Stimulated activated CD8-positive, alpha-beta memory T cell treated with anti-CD3 and anti-CD28 coated beads, Interleukin-4, amount 100 ng/mL, for 4 hours (primary cell): ENCODE measurements at regions not wholly inside any gene's neighbourhood (a gene's known extent, or its start where the extent isn't known, plus 50 kb on each side); places are given as distances from the start of the nearest gene placed in this dataset.
"Not testable (repeated sequence)": the region's sequence is repeated elsewhere in the genome, so short reads cannot be mapped to it uniquely, and the experiment has no call there.

Experiments used
- DNase-seq, 2 donors: peaks; one replicate each; pipeline ENCODE4 v3.0.0-alpha.2; 2020; ENCODE audit warnings: low read depth in 2 of 2, low spot score in 1 of 2

DNA sequence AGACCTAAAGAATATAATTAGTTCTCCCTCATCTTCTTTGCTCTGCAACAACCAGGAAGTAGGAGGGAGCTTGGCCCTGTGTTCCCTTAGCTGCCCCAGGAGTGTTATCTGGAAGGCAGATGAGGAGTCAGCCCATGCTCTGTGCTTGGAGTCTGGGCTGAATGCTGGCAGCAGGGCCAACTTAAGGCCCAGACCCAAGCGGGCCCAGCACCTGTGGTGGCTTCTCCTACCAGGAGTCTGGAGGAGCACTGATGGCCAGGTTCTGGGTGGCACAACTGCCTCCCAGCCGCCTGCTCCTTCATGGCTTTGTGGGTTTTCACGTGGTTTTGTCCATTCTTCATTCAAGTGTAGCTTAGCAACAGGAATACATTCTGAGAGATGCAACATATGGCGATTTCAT is 1910.7 kb upstream of the LRRTM1 start:
- no peak for DNase-seq

DNA sequence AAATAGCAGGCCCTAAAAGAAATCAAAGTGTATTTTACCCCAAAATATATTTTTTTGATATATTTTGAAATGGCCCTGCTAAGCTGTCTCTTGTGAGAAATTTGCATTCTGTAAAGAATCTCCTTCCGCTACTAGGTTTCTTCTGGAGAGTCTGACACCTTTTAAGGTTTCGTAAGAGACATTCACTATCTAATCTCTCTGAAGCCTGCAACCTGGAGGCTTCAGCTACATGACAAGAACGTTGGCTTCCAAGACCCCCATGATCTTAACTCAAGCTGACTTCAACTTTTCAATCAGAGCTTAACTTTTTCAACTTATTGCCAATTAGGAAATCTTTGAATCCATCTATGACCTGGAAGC is 1894.9 kb upstream of the LRRTM1 start:
- DNase-seq: no peak

GRCh38 chr2:82198809-82199492 is 1894.4 kb upstream of the LRRTM1 start:
- DNase-seq: no peak

DNA sequence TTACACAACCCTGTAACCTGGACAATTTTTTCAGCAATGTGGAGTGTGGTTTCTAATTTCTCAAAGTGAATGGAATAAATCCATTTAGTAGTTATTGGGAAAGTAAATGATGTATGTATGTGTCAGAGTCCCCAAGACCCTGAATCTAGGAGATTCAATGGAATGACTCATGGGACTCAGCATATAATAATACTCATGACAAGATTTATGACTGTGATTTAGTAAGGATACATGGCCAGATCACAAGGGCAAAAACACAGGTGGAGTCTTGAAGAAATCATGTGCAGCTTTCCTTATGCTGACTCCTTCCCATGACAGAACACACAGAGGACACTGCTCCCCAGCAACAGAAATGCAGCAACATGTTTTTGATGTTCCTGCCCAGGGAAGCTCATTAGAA is 1877.7 kb upstream of the LRRTM1 start:
- no peak for DNase-seq

- not testable (repeated sequence) for DNase-seq
Measured at GRCh38 chr2:82175210-82175609, 1870.7 kb upstream of the LRRTM1 start.

GRCh38 chr2:82172483-82172882 is 1867.9 kb upstream of the LRRTM1 start:
- DNase-seq: no peak

GRCh38 chr2:82169379-82169778 is 1864.8 kb upstream of the LRRTM1 start:
- DNase-seq: no peak

- DNase-seq: no peak
Measured at GRCh38 chr2:82165377-82165776, 1860.8 kb upstream of the LRRTM1 start.

DNA sequence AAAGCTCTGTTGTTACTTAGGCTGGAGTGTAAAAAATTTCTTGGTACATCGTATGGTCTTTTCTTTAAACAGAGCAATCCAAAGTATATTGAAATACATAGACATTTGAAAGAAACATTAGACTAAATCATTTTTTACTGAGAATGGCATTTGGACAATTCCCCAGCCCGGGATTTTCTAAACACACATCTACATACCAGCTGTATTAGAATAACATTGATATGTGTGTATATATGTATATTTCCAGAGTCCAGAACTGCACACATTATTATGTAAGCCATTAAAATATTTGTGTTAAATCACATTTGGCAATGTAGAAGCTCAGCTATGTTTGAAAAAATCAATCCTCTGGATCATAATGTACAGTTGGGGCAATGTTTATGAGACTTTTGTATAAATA is 1853.6 kb upstream of the LRRTM1 start:
- no peak for DNase-seq

- no peak for DNase-seq
Measured at GRCh38 chr2:82155469-82155868, 1850.9 kb upstream of the LRRTM1 start.

DNA sequence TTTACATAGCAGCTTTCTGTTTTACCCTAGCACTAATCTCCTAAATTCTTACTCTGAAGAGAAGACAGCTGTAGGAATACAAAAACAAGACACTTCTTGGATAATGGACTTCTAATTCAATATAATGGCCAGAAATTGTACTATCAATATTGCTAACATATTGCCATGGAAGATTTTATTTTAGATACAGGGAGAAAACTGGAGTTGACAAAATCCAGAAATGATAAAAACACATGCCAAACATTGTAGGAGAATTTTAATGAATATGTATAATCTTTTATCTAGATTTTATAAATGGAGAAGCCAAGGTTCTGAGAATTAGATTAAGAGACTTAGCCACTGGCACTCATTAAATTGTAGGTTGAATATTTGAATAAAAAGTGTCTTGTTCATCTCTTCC is 1838.8 kb upstream of the LRRTM1 start:
- no peak for DNase-seq

GRCh38 chr2:82139979-82140611 is 1835.5 kb upstream of the LRRTM1 start:
- DNase-seq: no peak

DNA sequence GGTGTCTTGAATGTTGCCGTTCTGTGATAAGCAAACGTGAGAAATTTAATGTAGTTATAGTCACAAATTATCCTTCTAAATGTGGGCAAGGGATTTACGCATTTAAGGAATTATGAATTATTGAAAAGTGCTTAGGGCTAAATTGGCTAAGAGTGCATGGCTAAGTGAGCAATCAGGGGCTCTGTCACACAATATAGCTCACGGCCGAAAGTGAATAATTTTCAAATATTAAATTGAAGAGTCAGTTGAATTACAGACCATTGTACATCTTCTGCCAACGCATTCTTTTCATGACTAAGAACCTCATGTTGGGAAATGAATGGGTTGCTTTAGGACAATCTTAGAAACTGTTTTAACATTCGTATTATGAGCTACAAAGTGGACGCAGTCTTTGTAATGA is 1832.9 kb upstream of the LRRTM1 start:
- no peak for DNase-seq

GRCh38 chr2:82128051-82128450 is 1823.5 kb upstream of the LRRTM1 start:
- DNase-seq: no peak

DNA sequence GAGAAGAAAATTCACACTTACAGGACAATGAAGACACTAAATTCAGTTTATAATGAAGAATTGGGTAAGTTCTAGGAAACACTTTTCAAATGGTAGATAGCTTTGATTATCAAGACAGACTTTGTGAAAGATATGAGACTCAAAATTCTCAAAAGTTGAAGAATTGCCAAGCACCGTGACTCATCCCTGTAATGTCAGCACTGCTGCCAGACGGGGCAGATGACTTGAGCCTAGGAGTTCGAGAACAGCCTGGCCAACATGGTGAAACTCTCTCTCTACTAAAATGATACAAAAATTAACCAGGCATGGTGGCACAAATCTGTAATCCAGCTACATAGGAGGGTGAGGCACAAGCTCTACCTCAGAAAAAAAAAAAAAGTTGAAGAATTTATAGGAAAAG is 1820.1 kb upstream of the LRRTM1 start:
- DNase-seq: no peak

GRCh38 chr2:82120654-82121053 is 1816.1 kb upstream of the LRRTM1 start:
- DNase-seq: no peak

GRCh38 chr2:82120115-82120514 is 1815.6 kb upstream of the LRRTM1 start:
- DNase-seq: no peak

GRCh38 chr2:82109418-82109817 is 1804.9 kb upstream of the LRRTM1 start:
- DNase-seq: no peak

DNA sequence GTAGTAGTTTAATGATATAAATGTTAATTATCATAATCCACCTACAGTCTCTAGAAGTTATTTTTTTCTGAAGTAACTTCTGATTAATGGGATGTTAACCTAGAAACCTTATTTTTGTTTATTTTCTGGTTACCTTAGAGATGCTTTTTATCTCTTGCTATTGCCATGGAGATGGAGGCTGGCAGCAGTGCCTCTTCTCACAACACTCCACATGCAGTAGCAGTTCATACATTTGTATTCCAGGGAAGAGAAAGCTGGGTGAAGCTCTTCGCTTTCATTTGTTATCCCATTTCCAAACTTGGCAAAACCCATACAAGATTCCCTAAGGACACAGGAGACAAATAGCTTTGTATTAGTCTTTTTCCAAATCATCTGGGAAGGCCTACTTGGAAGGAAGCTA is 1794.1 kb upstream of the LRRTM1 start:
- no peak for DNase-seq

DNA sequence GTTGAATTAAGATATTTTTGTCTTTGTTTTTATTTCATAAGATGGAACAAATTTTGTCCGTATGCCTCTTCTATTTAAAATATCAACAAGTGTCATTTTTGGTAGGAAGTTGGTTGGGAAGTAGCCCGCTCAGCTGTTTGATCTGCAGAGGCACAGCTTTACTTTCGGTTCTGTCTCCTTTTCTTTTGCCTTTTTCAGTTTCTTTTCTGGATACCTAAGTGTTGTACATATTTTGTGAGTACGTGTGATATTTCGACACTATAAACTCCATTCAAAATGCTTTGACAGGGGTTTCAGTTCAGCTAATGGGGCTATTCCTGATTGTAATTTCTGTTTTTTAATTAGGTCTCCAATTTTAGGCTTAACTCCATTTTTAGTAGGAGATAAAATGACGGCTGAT is 1785.0 kb upstream of the LRRTM1 start:
- DNase-seq: no peak

DNA sequence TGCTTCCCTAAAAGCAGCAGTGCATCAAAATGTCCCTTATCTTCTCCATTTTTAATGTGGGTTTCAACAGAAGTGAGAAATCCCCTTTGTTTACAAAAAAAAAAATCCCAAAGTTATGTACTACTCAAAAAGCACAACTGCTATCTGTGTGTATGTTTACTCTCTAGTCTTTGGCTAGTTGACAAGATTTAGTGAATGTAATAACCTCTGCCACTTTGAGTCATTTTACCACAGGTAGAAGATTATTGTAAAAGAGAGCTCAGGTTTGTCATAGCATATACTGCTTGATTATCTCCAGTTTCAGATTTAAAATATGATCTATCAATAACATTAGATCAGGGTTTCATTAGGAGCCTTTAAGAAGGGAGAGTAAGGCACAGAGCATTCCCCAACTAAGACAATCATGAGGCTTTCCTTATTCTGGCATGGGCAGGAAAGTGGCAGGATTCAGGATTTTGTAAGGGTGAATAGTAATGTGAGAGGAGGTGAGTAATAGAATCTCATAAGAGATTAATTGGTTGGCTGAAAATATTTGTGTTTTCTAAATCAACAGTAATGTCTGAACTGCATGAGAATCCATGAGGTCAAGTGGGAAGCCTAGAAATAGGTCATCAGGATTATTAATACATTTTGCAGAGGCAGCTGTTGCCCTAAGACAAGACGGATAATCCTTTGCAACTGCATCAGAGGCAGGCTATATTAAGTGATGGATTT is 1780.3 kb upstream of the LRRTM1 start:
- no peak for DNase-seq

GRCh38 chr2:82075875-82076274 is 1771.3 kb upstream of the LRRTM1 start:
- no peak for DNase-seq

DNA sequence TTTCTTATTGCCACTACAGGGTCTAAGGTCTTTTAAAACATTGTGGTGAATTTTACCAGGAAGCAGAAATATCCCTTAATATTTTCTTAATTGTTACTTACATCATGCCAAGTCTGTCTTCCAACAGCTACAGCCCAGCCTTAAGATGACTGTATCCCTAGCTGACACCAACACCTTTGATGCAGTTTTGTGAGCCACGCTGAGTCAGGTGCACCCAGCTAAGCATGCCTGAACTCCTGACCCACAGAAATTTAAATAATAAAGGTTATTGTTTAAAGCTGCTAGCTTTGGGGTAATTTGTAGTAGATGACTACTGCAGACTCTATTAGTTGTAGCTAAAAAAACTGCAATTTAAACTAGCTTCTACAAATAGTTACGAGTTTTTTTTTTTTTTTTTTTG is 1757.9 kb upstream of the LRRTM1 start:
- DNase-seq: no peak
